ENCODE measurements at regions not wholly inside any gene's neighbourhood (a gene's known extent, or its start where the extent isn't known, plus 50 kb on each side); places are given as distances from the start of the nearest gene placed in this dataset.

DNA sequence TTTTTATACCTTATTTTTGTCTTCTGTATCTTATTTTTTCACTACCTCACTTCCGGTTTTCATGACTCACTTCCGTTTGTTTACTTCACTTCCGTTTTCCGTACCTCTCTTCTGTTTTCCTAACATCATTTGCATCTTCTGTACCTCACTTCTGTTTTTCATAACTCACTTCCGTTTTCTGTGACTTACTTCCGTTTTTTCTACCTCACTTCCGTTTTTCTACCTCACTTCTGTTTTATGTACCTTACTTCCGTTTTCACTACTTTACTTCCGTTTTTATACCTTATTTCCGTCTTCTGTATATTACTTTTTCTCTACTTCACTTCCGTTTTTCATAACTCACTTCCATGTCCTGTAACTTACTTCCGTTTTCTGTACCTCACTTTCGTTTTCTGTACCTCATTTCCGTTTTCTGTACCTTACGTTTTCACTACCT lies 492.5 kb upstream of the AKR1E2 start:
- Histone ChIP-seq H3K4me3 (no peak overlapping the region), H3K36me3 (no peaks in the 10 kb centered on the region), H3K4me1 (no peaks in the 10 kb centered on the region), H3K27ac (no peak overlapping the region), H3K27me3 (no peaks in the 10 kb centered on the region), H3K9me3 (replicated peaks) (no peaks in the 10 kb centered on the region)
- no peak for DNase-seq

DNA sequence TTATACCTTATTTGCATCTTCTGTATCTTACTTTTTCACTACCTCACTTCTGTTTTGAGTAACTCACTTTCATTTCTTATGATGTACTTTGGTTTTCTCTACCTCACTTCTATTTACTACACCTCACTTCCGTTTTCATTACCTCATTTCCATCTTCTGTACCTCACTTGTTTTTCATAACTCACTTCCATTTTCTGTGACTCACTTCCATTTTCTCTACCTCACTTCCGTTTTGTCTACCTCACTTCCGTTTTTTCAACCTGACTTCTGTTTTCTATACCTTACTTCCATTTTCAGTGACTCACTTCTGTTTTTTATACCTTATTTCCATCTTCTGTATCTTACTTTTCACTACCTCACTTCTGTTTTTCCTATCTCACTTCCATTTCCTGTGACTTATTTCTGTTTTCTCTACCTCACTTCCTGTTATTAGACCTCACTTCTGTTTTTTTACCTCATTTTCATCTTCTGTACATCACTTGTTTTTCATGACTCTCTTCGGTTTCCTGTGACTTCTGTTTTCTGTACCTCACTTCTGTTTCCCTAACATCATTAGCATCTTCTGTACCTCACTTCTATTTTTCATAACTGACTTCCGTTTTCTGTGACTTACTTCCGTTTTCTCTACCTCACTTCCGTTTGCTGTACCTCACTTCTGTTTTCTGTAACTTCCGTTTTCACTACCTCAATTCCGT lies 493.1 kb upstream of the AKR1E2 start:
- H3K4me3 ChIP-seq, result no peak overlapping the region
- no peaks in the 10 kb centered on the region for H3K27me3 ChIP-seq
- no peak overlapping the region for H3K27ac ChIP-seq
- DNase-seq, result no peak
- no peaks in the 10 kb centered on the region for H3K9me3 ChIP-seq (replicated peaks)
- no peaks in the 10 kb centered on the region for H3K4me1 ChIP-seq
- no peaks in the 10 kb centered on the region for H3K36me3 ChIP-seq

DNA sequence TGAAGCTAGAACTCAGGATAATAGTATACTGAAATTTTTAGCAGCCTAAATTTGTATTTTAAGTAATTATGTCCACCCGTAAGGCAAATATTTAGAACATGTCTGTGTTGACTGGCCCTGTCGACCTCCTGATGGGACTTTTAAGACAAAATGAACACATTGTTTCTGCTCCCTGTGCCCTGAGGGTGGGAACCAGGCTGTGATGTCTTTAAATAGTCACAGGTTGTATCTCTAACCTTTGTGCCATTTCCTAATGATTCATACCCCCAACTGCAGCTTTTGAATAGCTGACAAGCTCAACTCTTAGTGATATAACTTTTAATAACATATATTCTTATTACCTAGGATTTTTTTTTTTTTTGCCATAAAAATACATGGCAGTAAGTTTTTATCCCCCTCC lies 494.9 kb upstream of the AKR1E2 start:
- no peaks in the 10 kb centered on the region for H3K27me3 ChIP-seq
- H3K9me3 ChIP-seq (replicated peaks), result no peaks in the 10 kb centered on the region
- H3K4me1 ChIP-seq, result no peaks in the 10 kb centered on the region
- H3K4me3 ChIP-seq, result no peak overlapping the region
- H3K27ac ChIP-seq, result no peak overlapping the region
- H3K36me3 ChIP-seq, result no peaks in the 10 kb centered on the region
- DNase-seq, result no peak

DNA sequence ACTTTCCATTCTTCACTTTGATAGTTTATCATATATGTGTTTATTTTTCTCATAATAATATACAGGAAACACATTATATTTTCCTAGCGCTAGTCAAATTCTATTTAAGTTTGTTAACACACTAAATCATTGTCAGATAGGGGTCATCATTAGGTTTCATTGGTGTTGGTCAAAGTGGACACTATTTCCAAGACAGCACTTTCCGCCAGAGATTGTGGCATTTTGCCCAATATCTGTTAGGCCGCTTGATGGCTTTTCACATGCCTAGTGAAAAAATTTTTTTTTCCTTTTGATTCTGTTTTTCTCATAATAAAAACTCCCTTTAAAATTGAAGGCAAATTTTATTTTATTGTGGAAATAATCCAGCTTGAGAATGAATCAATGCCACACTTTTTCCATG lies 495.4 kb upstream of the AKR1E2 start:
- H3K9me3 ChIP-seq (replicated peaks), result no peaks in the 10 kb centered on the region

DNA sequence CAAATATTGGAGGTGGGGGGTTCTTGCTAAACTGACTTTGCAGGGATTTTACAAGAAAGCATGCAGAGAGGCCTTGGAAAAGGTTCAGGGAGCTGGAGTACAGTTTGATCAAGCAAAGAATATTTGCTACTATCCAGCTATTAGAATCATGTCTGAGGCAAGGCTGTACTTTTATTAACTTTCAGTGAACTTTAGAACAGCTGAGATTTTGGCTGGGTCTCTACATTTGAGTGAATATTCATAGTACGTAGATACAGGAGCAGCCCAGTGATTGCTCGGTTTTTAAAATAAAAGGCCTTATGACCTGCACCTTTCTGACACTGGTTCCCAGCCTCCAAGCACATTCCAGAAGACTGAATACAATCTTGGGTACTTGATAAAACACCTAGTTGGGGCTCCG lies 496.8 kb upstream of the AKR1E2 start:
- H3K4me3 ChIP-seq, result no peak overlapping the region
- no peaks in the 10 kb centered on the region for H3K4me1 ChIP-seq
- H3K27me3 ChIP-seq, result no peaks in the 10 kb centered on the region
- H3K36me3 ChIP-seq, result no peaks in the 10 kb centered on the region
- H3K27ac ChIP-seq, result no peak overlapping the region
- H3K9me3 ChIP-seq (replicated peaks), result no peaks in the 10 kb centered on the region
- no peak for DNase-seq

More for the DNA sequence above, 495.4 kb upstream of the AKR1E2 start:
- DNase-seq, result no peak
- H3K27ac ChIP-seq, result no peak overlapping the region
- no peak overlapping the region for H3K4me3 ChIP-seq
- no peaks in the 10 kb centered on the region for H3K36me3 ChIP-seq
- no peaks in the 10 kb centered on the region for H3K27me3 ChIP-seq
- no peaks in the 10 kb centered on the region for H3K4me1 ChIP-seq

DNA sequence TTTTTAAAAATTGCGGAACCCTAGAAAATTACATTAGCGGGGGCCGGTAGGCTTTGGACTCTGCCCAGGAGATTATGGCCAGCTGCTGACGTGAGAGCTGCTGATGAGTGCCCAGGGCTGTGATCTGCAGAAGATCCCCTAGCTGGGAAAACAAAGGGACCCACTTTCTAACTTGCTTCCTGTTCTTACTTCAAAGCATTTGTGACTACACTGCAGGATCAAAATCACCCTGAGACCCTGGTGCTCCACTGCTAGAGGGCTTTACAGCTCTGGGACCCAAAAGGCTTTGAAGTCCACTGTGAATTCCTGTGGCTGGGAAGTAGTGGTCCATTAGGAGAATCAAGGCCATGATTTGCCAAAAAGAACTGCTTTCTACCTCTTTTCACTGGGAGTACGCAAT lies 499.4 kb upstream of the AKR1E2 start:
- Histone ChIP-seq H3K4me3 (no peak overlapping the region), H3K9me3 (replicated peaks) (no peaks in the 10 kb centered on the region), H3K27ac (no peak overlapping the region), H3K36me3 (no peaks in the 10 kb centered on the region), H3K27me3 (no peaks in the 10 kb centered on the region), H3K4me1 (no peaks in the 10 kb centered on the region)
- DNase-seq, result peak in 1 of 2 experiments; percentile 20

DNA sequence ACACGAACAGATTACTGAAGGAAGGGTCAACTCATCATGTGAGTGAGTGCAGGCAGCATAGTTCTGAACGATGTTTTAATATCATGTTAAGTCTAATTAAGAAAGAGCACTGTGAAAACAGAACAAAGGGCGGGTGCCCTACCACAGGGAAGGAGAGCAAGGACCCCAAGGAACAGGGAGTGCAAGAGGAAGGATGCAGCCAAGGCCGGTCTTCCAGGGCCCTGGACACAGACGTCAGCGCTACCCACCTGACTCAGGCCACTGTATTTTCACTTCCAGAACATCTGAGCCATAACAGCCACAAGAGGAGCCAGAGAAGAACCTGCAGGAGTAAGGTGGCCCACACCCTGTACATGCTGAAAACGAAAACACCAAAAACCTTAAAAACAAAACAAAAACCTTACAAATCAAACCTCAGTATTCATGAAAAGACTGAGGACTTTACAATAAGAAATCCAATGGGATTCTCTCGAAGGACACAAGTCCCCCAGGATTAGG lies 506.1 kb upstream of the AKR1E2 start:
- Histone ChIP-seq H3K27me3 (no peaks in the 10 kb centered on the region), H3K9me3 (replicated peaks) (no peaks in the 10 kb centered on the region), H3K27ac (no peak overlapping the region), H3K4me3 (no peak overlapping the region), H3K4me1 (peaks cover 16% of the 10 kb centered on the region), H3K36me3 (no peaks in the 10 kb centered on the region)
- DNase-seq, result no peak

DNA sequence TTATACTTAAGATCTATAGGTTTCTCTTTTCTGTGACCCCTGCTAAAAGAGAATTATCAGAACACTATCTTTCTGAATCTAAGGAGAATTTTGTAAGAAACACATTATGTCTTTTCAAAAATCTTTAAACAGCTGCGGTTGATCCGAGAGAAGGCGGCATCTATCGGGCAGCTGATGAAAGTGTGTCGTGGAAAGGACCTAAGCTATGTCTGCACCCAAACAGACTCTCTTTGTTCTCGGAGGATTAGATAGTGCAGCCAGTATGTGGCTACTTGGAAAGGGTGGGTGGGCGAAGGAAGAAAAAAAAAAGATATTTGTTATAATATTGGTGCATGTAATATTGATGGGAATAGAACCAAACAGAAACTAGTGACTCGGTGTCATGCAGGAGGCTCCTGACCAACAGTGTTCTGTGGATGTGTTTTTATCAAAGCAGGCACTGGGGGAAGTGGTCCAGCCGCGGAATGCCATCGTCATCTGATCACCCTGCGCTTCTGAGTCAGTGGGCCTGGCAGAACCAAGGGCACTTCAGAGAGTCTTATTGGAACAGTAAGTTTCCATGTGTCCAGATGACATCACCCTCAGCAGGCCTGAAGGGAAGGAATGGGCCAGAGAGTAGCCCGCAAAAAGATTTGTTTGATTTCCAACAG lies 509.7 kb upstream of the AKR1E2 start:
- Histone ChIP-seq H3K9me3 (replicated peaks) (no peaks in the 10 kb centered on the region), H3K27ac (peak overlapping the region; percentile 80), H3K4me1 (peaks cover 16% of the 10 kb centered on the region), H3K4me3 (peak overlapping the region; percentile 38), H3K36me3 (no peaks in the 10 kb centered on the region), H3K27me3 (no peaks in the 10 kb centered on the region)
- peak; percentile 64 to 73 for DNase-seq

DNA sequence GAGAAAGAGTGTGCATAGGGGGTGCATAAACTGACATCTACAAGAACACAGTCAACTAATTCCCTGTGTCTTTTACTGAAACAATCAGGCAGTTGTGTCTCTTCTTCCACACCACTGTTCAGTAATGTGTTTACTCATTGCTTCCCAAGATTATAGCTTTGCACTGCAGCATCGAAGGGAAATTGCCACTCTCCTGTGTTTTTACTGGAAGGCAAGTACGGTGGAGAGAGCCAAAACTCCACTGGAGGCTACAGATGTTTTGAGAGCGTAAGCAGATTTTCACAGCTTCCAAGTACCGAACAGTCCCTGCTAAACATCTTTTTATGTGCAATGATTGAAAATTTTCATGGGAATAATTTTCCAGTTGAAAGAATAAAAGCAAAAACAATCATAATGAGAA lies 510.5 kb upstream of the AKR1E2 start:
- Histone ChIP-seq H3K27ac (peak overlapping the region; percentile 80), H3K36me3 (no peaks in the 10 kb centered on the region)
- peak in 1 of 2 experiments; percentile 37 for DNase-seq

DNA sequence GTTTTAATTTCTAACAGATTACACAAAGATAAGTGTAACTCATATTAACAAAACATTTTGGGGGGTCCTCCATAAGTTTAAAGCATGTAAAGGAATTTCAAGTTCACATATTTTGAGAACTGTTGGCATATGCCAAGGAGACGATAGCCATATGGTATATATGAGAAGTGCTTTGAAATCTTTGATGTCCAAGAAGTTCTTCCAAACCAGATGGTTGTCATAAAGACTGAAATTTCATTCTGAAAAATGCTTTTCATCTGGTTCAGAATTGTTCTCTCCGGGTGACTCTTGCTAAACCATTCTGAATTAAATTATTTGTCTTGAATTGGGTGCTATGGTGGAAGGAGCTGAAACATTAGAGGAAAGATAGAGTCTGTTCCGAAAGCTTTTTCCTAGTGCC lies 513.0 kb upstream of the AKR1E2 start:
- no peaks in the 10 kb centered on the region for H3K9me3 ChIP-seq (replicated peaks)
- DNase-seq, result no peak
- H3K27me3 ChIP-seq, result no peaks in the 10 kb centered on the region
- H3K4me3 ChIP-seq, result no peak overlapping the region
- H3K4me1 ChIP-seq, result peaks cover 16% of the 10 kb centered on the region
- no peaks in the 10 kb centered on the region for H3K36me3 ChIP-seq
- no peak overlapping the region for H3K27ac ChIP-seq

More for the DNA sequence above, 510.5 kb upstream of the AKR1E2 start:
- H3K4me3 ChIP-seq, result peak overlapping the region; percentile 38
- no peaks in the 10 kb centered on the region for H3K27me3 ChIP-seq
- peaks cover 16% of the 10 kb centered on the region for H3K4me1 ChIP-seq
- H3K9me3 ChIP-seq (replicated peaks), result no peaks in the 10 kb centered on the region

DNA sequence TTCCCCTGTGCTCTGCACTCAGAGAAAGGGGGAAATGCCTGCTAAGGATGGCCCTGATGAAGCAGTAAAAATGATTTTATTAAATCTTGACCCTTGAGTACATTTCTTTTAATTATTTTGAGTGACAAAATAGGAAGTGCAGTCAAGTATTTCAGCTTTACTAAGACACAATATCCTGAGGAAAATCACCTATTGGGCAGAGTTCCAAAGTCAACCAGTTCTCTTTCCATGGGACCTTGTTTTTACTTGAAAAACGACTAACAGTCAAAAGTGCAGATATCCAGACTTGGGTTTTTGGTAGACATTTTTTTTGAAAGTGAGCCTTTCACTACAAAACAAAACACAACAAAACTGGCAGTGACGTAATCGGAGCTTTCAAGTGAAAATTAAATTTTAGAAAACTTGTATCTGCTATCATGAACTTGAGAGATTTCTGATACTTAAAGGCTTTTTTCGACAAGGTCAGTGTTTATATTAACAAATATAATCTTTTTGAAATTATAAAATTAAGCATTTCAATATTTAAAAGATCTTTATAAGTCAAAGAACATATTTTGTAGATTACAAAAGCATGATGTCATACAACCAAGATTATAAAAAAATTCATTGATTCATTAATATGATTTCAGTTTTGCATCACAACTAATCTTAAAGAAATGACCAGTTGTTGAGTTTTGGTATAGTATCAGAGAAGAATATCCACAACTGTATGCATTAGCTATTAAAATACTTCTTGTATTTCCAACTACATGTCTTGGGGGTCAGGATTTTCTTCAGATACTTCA lies 513.8 kb upstream of the AKR1E2 start:
- H3K9me3 ChIP-seq (replicated peaks), result no peaks in the 10 kb centered on the region
- no peak for DNase-seq
- H3K4me3 ChIP-seq, result no peak overlapping the region
- H3K4me1 ChIP-seq, result peaks cover 16% of the 10 kb centered on the region
- H3K27ac ChIP-seq, result no peak overlapping the region
- no peaks in the 10 kb centered on the region for H3K36me3 ChIP-seq
- H3K27me3 ChIP-seq, result no peaks in the 10 kb centered on the region

DNA sequence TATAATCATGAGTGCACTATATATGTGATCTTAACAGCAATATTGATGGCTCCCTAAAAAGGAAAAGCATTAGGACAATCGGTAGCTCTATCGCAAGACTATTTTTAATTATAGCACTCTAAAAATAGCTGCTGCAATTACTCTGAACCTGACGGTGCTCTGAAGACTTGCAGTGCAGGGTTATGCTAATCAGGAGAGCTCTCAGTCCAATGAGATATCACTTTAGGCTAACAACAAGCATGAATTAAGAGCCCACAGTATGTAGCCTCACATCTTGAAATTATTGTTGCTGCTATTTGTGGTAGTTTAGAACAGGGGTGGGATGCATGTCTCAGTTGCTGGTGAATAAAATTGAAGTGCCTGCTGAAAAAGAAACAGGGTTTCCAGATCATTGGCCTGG lies 515.8 kb upstream of the AKR1E2 start:
- no peak for DNase-seq
- no peak overlapping the region for H3K4me3 ChIP-seq
- H3K4me1 ChIP-seq, result peaks cover under 1% of the 10 kb centered on the region; the same call in 1 of the 2 replicates
- H3K36me3 ChIP-seq, result no peaks in the 10 kb centered on the region
- H3K9me3 ChIP-seq (replicated peaks), result no peaks in the 10 kb centered on the region
- no peaks in the 10 kb centered on the region for H3K27me3 ChIP-seq
- H3K27ac ChIP-seq, result no peak overlapping the region

DNA sequence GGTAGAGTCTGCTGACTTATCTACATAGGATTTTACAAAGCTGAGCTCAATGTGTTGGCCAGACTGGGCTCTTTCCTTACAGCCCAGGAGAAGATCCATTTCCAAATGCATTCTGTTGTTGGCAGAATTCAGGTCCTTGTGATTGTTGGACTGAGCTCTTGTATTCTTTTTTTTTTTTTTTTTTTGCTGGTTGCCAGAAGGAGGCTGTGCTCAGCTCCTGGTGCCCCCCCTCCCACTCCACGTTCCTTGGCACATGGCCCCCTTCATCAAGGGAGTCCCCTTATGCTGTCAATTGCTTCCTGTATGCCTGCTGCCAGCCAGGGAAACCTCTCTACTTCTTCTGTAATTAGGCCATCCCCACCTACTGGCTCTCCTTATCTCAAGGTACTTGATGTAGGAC lies 518.1 kb upstream of the AKR1E2 start:
- Histone ChIP-seq H3K4me3 (no peak overlapping the region), H3K9me3 (replicated peaks) (no peaks in the 10 kb centered on the region), H3K4me1 (no peaks in the 10 kb centered on the region), H3K27ac (no peak overlapping the region), H3K27me3 (no peaks in the 10 kb centered on the region), H3K36me3 (no peaks in the 10 kb centered on the region)
- DNase-seq, result no peak

DNA sequence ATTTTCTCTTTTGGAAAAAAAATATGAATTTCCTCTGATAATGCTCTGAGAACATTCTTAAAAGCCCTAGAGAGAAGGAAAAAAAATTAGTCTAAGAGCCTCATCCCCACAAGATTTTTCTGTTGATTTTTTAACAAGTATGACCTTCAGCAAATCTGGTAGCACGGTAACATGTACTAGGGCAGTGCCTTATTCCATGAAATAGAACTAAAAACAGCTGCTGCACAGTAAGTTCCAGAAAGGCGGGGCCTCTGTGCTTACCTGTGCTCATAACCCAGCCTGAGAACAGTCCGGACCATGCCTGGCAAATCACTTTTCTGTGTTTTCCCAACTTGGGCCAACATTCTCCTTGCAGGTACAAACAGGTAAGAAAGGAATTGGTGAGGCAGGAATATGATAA lies 519.1 kb upstream of the AKR1E2 start:
- H3K27me3 ChIP-seq, result no peaks in the 10 kb centered on the region
- H3K4me1 ChIP-seq, result no peaks in the 10 kb centered on the region
- no peak for DNase-seq
- no peak overlapping the region for H3K27ac ChIP-seq
- H3K9me3 ChIP-seq (replicated peaks), result no peaks in the 10 kb centered on the region
- no peak overlapping the region for H3K4me3 ChIP-seq
- H3K36me3 ChIP-seq, result no peaks in the 10 kb centered on the region

DNA sequence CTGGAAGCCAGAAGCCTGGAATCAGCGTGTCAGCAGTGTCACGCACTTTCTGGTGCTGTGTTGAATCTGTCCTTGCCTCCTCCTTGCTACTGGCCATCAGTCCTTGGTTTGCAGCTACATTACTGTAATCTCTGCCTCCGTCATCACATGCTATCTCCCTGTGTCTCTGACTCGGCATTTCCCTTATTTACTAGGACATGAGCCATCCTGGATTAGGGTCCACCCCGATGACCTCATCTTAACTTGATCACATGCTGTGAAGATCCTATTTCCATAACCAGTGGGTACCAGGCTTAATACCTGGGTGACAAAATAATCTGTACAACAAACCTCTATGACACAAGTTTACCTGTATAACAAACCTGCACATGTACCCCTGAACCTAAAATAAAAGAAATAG lies 518.0 kb upstream of the KLF6 start:
- Histone ChIP-seq H3K9me3 (replicated peaks) (no peaks in the 10 kb centered on the region), H3K27ac (no peak overlapping the region), H3K4me3 (no peak overlapping the region), H3K27me3 (no peaks in the 10 kb centered on the region), H3K4me1 (no peaks in the 10 kb centered on the region), H3K36me3 (no peaks in the 10 kb centered on the region)
- no peak for DNase-seq
